ENCODE measurements at regions not wholly inside any gene's neighbourhood (a gene's known extent, or its start where the extent isn't known, plus 50 kb on each side); places are given as distances from the start of the nearest gene placed in this dataset.

DNA sequence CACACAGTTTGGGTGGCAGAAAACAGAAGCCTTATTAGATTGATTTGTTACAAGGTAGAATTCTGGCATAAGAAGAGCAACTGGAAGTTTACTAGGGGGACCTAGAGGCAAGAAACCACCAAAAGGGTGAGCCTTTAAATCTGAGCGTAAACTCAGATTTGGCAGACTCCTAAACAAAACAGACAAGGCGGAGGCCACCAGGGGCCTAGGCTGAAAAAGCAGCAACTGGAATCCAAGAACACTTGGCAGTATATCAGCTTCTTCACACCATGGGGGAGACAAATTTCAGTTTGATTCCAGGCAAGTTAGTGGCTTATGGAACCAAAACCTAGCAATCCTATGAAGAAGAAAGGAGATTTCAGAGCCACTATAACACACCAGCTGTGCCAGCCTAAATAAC lies 220.0 kb downstream of the C3orf38 start:
- TF ChIP-seq CTCF (conservative IDR thresholded peaks at IDR 0.05; ENCODE audit: low read depth, low read length) (no peak), POLR2A (IDR thresholded peaks at IDR 0.05; ENCODE audit: low read depth, low read length) (no peak), RAD21 (IDR thresholded peaks at IDR 0.05; ENCODE audit: low read length) (no peak), CEBPB (IDR thresholded peaks at IDR 0.05; ENCODE audit: low read depth, low read length) (no peak), SMC3 (IDR thresholded peaks at IDR 0.05; ENCODE audit: low read depth, low read length) (no peak), ELK1 (IDR thresholded peaks at IDR 0.05; ENCODE audit: borderline replicate concordance, low read depth, low read length) (no peak), MXI1 (IDR thresholded peaks at IDR 0.05; ENCODE audit: borderline replicate concordance, low read depth, low read length) (no peak), RFX5 (IDR thresholded peaks at IDR 0.05; ENCODE audit: low read depth, low read length) (no peak), BHLHE40 (IDR thresholded peaks at IDR 0.05; ENCODE audit: low read depth, low read length) (no peak), USF2 (IDR thresholded peaks at IDR 0.05; ENCODE audit: low read depth, low read length) (no peak), MAZ (IDR thresholded peaks at IDR 0.05; ENCODE audit: borderline replicate concordance, low read depth, low read length) (no peak)

All from IMR-90 (cell line).